ENCODE measurements at regions not wholly inside any gene's neighbourhood (a gene's known extent, or its start where the extent isn't known, plus 50 kb on each side); places are given as distances from the start of the nearest gene placed in this dataset.

DNA sequence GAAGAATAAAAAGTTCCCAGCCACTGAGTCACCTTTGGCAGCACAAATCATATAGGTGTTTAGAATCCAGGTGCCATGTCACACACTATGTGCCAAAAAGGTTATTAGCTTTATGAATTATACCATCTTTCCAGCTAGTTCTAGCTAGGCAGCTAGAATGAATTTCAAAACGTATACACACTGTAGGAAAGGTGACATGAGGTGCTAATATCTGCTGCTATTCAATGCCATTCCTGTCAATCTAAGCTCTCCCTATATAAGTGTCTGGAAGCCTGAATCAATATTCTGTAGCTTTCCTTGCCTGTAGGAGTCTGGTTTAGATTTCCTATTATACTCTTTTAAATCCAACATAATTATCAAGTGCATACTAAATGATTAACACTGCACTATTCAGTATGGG is 868.6 kb downstream of the GATA3 start:
- no peak overlapping the region for H3K27ac Mint-ChIP-seq
- no peaks in the 10 kb centered on the region for H3K36me3 Mint-ChIP-seq (ENCODE audit: low read depth)
- H3K4me1 Mint-ChIP-seq (ENCODE audit: low read depth), result no peaks in the 10 kb centered on the region
- intact Hi-C loops (cut with DNase I, micrococcal nuclease), result no loop called here
- ATAC-seq (ENCODE audit: poor library complexity) (no peak), DNase-seq (no peak)
- H3K4me1 ChIP-seq (ENCODE audit: insufficient read depth, low read length), result no peaks in the 10 kb centered on the region
- no peaks in the 10 kb centered on the region for H3K27me3 ChIP-seq (ENCODE audit: control insufficient read depth in 1 of 2, insufficient read depth in 2 of 2, low read length in 2 of 2)
- no peaks in the 10 kb centered on the region for H3K9me3 ChIP-seq (ENCODE audit: control insufficient read depth in 1 of 2, insufficient read depth in 1 of 2, low read length in 2 of 2)
- ChIA-PET CTCF (no interaction called here), POLR2A (no interaction called here)
- H3K4me3 Mint-ChIP-seq, result no peak overlapping the region
- no peaks in the 10 kb centered on the region for H3K9me3 Mint-ChIP-seq
- H3K27me3 Mint-ChIP-seq, result no peaks in the 10 kb centered on the region
- TF ChIP-seq, protein P1, sequence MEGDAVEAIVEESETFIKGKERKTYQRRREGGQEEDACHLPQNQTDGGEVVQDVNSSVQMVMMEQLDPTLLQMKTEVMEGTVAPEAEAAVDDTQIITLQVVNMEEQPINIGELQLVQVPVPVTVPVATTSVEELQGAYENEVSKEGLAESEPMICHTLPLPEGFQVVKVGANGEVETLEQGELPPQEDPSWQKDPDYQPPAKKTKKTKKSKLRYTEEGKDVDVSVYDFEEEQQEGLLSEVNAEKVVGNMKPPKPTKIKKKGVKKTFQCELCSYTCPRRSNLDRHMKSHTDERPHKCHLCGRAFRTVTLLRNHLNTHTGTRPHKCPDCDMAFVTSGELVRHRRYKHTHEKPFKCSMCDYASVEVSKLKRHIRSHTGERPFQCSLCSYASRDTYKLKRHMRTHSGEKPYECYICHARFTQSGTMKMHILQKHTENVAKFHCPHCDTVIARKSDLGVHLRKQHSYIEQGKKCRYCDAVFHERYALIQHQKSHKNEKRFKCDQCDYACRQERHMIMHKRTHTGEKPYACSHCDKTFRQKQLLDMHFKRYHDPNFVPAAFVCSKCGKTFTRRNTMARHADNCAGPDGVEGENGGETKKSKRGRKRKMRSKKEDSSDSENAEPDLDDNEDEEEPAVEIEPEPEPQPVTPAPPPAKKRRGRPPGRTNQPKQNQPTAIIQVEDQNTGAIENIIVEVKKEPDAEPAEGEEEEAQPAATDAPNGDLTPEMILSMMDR (IDR thresholded peaks at IDR 0.05), result no peak
- H3K4me3 ChIP-seq (ENCODE audit: low read length), result no peak overlapping the region
- no peaks in the 10 kb centered on the region for H3K36me3 ChIP-seq (ENCODE audit: insufficient read depth, low read length)
- H3K27ac ChIP-seq (ENCODE audit: low read depth in 1 of 2, low read length in 2 of 2), result no peak overlapping the region

DNA sequence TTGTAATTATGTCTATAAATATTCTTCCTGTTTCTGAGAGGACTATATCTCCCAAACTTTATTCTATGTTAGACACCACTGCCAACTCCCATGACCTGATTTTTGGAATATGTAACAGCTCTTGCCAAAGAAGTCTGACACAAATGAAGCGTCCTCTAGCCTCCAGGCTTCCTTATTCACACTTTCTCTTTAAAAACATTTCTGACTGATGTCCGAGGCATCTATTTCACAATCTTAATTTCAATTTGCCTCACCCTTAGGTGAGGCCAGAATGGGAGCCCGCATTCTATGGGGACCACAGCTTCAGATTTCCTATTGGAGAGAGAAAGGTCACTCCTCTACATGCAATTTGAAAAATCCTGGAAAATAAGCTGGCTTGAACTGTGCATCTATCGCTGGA is 873.2 kb downstream of the GATA3 start:
- no peak for DNase-seq
- intact Hi-C loops (cut with DNase I, micrococcal nuclease), result no loop called here

DNA sequence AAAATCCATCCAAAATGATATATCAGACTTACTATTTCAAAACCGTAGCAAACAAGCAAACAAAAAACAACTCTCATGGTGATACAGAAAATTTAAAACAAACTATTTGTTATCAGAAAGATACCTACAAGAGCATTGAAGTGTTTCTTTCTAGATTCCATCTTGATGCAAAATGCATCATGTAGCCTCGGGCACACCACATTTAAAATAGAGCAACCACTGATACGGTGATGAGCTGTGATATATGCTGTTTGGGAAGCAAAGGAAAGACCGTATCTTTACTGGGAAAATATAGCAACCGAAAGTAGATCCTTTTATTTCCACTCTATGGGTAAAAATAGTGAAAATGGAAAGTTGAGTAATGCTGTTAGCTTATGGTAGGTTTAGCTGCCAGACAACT is 892.0 kb downstream of the GATA3 start:
- POLR2A ChIA-PET, result no interaction called here
- H3K4me1 ChIP-seq (ENCODE audit: insufficient read depth, low read length), result no peaks in the 10 kb centered on the region
- H3K4me1 Mint-ChIP-seq (ENCODE audit: low read depth), result no peaks in the 10 kb centered on the region
- no peak overlapping the region for H3K27ac ChIP-seq (ENCODE audit: low read depth in 1 of 2, low read length in 2 of 2)
- no peaks in the 10 kb centered on the region for H3K36me3 ChIP-seq (ENCODE audit: insufficient read depth, low read length)
- no peak for DNase-seq
- H3K4me3 ChIP-seq (ENCODE audit: low read length), result no peak overlapping the region
- H3K27me3 Mint-ChIP-seq, result no peaks in the 10 kb centered on the region
- ATAC-seq (ENCODE audit: poor library complexity), result no peak
- peaks cover 10% of the 10 kb centered on the region for H3K9me3 Mint-ChIP-seq
- H3K27me3 ChIP-seq (ENCODE audit: control insufficient read depth in 1 of 2, insufficient read depth in 2 of 2, low read length in 2 of 2), result no peaks in the 10 kb centered on the region
- H3K27ac Mint-ChIP-seq, result no peak overlapping the region
- intact Hi-C loops (cut with DNase I, micrococcal nuclease), result no loop called here
- TF ChIP-seq, protein P1 (IDR thresholded peaks at IDR 0.05), result no peak
- no peak overlapping the region for H3K4me3 Mint-ChIP-seq
- no peaks in the 10 kb centered on the region for H3K36me3 Mint-ChIP-seq (ENCODE audit: low read depth)
- CTCF ChIA-PET, result interaction anchor here (1.2 kb wide), 1 partner anchor 35 kb away, joined by 3 read pairs; no protein-coding TSS in a partner anchor
- no peaks in the 10 kb centered on the region for H3K9me3 ChIP-seq (ENCODE audit: control insufficient read depth in 1 of 2, insufficient read depth in 1 of 2, low read length in 2 of 2)

More for the DNA sequence above, 873.2 kb downstream of the GATA3 start:
- no peaks in the 10 kb centered on the region for H3K9me3 Mint-ChIP-seq
- Histone ChIP-seq H3K9me3 (ENCODE audit: control insufficient read depth in 1 of 2, insufficient read depth in 1 of 2, low read length in 2 of 2) (no peaks in the 10 kb centered on the region), H3K36me3 (ENCODE audit: insufficient read depth, low read length) (no peaks in the 10 kb centered on the region), H3K4me3 (ENCODE audit: low read length) (no peak overlapping the region), H3K27ac (ENCODE audit: low read depth in 1 of 2, low read length in 2 of 2) (no peak overlapping the region), H3K4me1 (ENCODE audit: insufficient read depth, low read length) (no peaks in the 10 kb centered on the region), H3K27me3 (ENCODE audit: control insufficient read depth in 1 of 2, insufficient read depth in 2 of 2, low read length in 2 of 2) (no peaks in the 10 kb centered on the region)
- no peak overlapping the region for H3K27ac Mint-ChIP-seq
- H3K4me3 Mint-ChIP-seq, result no peak overlapping the region
- ATAC-seq (ENCODE audit: poor library complexity), result no peak
- no peaks in the 10 kb centered on the region for H3K4me1 Mint-ChIP-seq (ENCODE audit: low read depth)
- no peaks in the 10 kb centered on the region for H3K36me3 Mint-ChIP-seq (ENCODE audit: low read depth)
- ChIA-PET POLR2A (no interaction called here), CTCF (interaction anchor here (0.6 kb wide), 1 partner anchor 169 kb away, joined by 4 read pairs; no protein-coding TSS in a partner anchor)
- H3K27me3 Mint-ChIP-seq, result no peaks in the 10 kb centered on the region
- TF ChIP-seq, protein P1 (IDR thresholded peaks at IDR 0.05), result no peak

Measured in CD4-positive, alpha-beta T cell (primary cell).